PC-9 (cell line): ENCODE measurements at regions not wholly inside any gene's neighbourhood (a gene's known extent, or its start where the extent isn't known, plus 50 kb on each side); places are given as distances from the start of the nearest gene placed in this dataset.
A peak's percentile ranks its signal among the peaks of the same experiment; 100 is the strongest.

ENCODE experiments used
- BruUV-seq: library from RNA; stranded (reverse); fragments of 400-500 nt; replicated peaks from 2 replicates; lab custom pipeline; 2021; lab: Mats Ljungman, UMichigan
- CTCF ChIA-PET: fragments of 300-600 bp; sonication (Branson Sonifier 250); formaldehyde crosslinking; loops from one replicate; lab custom pipeline; 2022; ENCODE audit warnings: antibody characterized with exemption; lab: Charles Lee
- POLR2A ChIA-PET: fragments of 300-600 bp; sonication (Branson Sonifier 250); formaldehyde crosslinking; loops from one replicate; lab custom pipeline; 2022; ENCODE audit warnings: antibody characterized with exemption; ENCODE audit not compliant: unreplicated experiment; lab: Charles Lee
- DNase-seq, 2 experiments: peaks; one replicate each; pipeline versions ENCODE4 v3.0.0 to v3.0.0-alpha.2; 2015 to 2022; ENCODE audit warnings: mixed read lengths in 1 of 2
- H2AFZ ChIP-seq: fragments of 200-600 bp; sonication (generic); 2 replicates; pipeline ENCODE4 v1.8.1; 2017; ENCODE audit warnings: antibody characterized with exemption
- H3F3A ChIP-seq: fragments of 200-600 bp; sonication (generic); 2 replicates; pipeline ENCODE4 v1.8.1; 2017; ENCODE audit warnings: antibody characterized with exemption, mild to moderate bottlenecking, low read depth; ENCODE audit not compliant: insufficient read depth
- H3K27ac ChIP-seq: fragments of 200-600 bp; sonication (generic); 2 replicates; pipeline ENCODE4 v1.6.1; 2016; ENCODE audit warnings: mixed run types
- H3K27me3 ChIP-seq: fragments of 200-600 bp; sonication (generic); 2 replicates; pipeline ENCODE4 v1.6.1; 2016; ENCODE audit warnings: low read depth, mixed run types; ENCODE audit not compliant: insufficient read depth
- H3K36me3 ChIP-seq: fragments of 200-600 bp; sonication (generic); 2 replicates; pipeline ENCODE4 v1.6.1; 2016; ENCODE audit warnings: low read depth, mixed run types
- H3K4me1 ChIP-seq: fragments of 200-600 bp; sonication (generic); replicated peaks from 2 replicates; pipeline ENCODE4 v1.6.1; 2016; ENCODE audit warnings: mixed run types; ENCODE audit not compliant: insufficient read depth
- H3K4me2 ChIP-seq: fragments of 200-600 bp; sonication (generic); 2 replicates; pipeline ENCODE4 v1.6.1; 2017; ENCODE audit warnings: mixed run types
- H3K4me3 ChIP-seq: fragments of 200-600 bp; sonication (generic); 2 replicates; pipeline ENCODE4 v1.6.1; 2016; ENCODE audit warnings: mixed run types
- H3K79me2 ChIP-seq: fragments of 200-600 bp; sonication (generic); 2 replicates; pipeline ENCODE4 v1.6.1; 2017; ENCODE audit warnings: low read depth, mixed run types
- H3K9me2 ChIP-seq: fragments of 200-600 bp; sonication (generic); 2 replicates; pipeline ENCODE4 v1.8.1; 2017; ENCODE audit warnings: mild to moderate bottlenecking; ENCODE audit not compliant: insufficient read depth
- H3K9me3 ChIP-seq: fragments of 200-600 bp; sonication (generic); 2 replicates; pipeline ENCODE4 v1.8.1; 2016; ENCODE audit warnings: low read depth; ENCODE audit not compliant: insufficient read depth
- H4K20me1 ChIP-seq: fragments of 200-600 bp; sonication (generic); 2 replicates; pipeline ENCODE4 v1.8.1; 2017; ENCODE audit not compliant: insufficient read depth
- EZH2 ChIP-seq: fragments of 200-600 bp; sonication (generic); IDR thresholded peaks from 2 replicates; pipeline ENCODE4 v1.8.0; 2017; ENCODE audit warnings: antibody characterized with exemption, low read depth
- intact Hi-C: fragments of 100-400 bp; cut with micrococcal nuclease; formaldehyde crosslinking; loops from one replicate; pipeline ENCODE4 v1.10.0; 2022; ENCODE audit not compliant: unreplicated experiment
- TF ChIP-seq, protein P1 (sequence below): fragments of 200-600 bp; sonication (generic); conservative IDR thresholded peaks from 2 replicates; pipeline ENCODE4 v1.6.1; 2017; ENCODE audit warnings: mixed run types, antibody characterized with exemption, mild to moderate bottlenecking, moderate library complexity

DNA sequence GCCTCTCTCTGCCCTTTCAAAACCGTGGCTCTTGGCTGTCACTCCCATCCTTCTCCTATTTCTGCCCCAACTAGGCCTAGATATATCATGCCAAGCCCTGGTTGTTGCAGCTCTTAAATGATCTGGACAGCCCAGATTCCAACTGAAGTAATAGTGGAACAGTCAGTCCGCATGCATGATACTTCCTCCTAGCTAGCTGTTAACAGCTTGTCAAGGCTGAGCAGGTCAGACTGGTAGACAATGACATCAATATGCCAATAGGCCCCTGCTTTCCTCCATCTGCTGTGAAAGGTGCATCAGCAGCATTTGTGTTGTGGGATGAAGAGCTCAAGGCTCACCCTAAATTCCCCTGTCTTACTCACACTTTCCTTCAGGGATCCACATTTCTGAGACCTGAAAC lies 527.7 kb upstream of the TGFBR2 start:
- Histone ChIP-seq H3K27ac (no peak overlapping the region), H3K4me3 (no peak overlapping the region), H3K36me3 (no peaks in the 10 kb centered on the region), H3F3A (no peaks in the 10 kb centered on the region), H3K4me1 (0 out of 2 replicates have a peak, but pooled peaks cover under 1% of the 10 kb centered on the region), H3K4me2 (no peak overlapping the region), H3K9me2 (no peaks in the 10 kb centered on the region), H3K27me3 (no peaks in the 10 kb centered on the region), H2AFZ (no peak overlapping the region), H3K9me3 (no peaks in the 10 kb centered on the region), H4K20me1 (no peaks in the 10 kb centered on the region), H3K79me2 (no peaks in the 10 kb centered on the region)
- TF ChIP-seq, protein P1, sequence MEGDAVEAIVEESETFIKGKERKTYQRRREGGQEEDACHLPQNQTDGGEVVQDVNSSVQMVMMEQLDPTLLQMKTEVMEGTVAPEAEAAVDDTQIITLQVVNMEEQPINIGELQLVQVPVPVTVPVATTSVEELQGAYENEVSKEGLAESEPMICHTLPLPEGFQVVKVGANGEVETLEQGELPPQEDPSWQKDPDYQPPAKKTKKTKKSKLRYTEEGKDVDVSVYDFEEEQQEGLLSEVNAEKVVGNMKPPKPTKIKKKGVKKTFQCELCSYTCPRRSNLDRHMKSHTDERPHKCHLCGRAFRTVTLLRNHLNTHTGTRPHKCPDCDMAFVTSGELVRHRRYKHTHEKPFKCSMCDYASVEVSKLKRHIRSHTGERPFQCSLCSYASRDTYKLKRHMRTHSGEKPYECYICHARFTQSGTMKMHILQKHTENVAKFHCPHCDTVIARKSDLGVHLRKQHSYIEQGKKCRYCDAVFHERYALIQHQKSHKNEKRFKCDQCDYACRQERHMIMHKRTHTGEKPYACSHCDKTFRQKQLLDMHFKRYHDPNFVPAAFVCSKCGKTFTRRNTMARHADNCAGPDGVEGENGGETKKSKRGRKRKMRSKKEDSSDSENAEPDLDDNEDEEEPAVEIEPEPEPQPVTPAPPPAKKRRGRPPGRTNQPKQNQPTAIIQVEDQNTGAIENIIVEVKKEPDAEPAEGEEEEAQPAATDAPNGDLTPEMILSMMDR: no peak
- no peak for TF ChIP-seq EZH2
- intact Hi-C loops: no loop called here
- no TSS peak for BruUV-seq
- CTCF ChIA-PET: interaction anchor here (0.5 kb wide), 1 partner anchor 1127 kb away, joined by 3 read pairs; no protein-coding TSS in a partner anchor
- DNase-seq: peak in 1 of 2 experiments; percentile 35
- POLR2A ChIA-PET: no interaction called here

DNA sequence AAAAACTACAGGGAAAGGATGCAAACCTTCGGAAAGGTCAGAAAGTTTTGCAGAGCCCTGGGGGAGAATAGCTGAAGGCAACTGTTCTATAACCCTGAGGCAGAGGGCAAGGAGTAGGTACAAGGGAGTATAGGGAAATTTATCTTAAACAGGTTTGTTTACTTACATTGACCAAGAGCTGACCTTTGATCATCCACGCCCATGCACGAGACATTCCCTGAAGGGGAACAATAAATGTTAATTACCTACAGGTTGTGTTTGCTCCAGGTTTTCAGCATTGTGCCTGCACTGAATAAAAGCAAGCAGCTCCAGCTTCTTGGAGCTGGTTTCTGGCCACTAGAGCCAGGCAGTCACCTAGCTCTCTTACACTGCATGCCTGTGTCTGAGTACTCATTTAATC lies 524.5 kb upstream of the TGFBR2 start:
- Histone ChIP-seq H3K4me3 (no peak overlapping the region), H3K27ac (no peak overlapping the region), H4K20me1 (no peaks in the 10 kb centered on the region), H3K36me3 (no peaks in the 10 kb centered on the region), H3F3A (no peaks in the 10 kb centered on the region), H2AFZ (no peak overlapping the region), H3K79me2 (no peaks in the 10 kb centered on the region), H3K9me2 (no peaks in the 10 kb centered on the region), H3K27me3 (no peaks in the 10 kb centered on the region), H3K4me1 (no peaks in the 10 kb centered on the region), H3K4me2 (no peak overlapping the region), H3K9me3 (no peaks in the 10 kb centered on the region)
- DNase-seq: peak; percentile 20 to 45
- TF ChIP-seq, protein P1: no peak
- TF ChIP-seq EZH2: no peak
- ChIA-PET POLR2A (no interaction called here), CTCF (interaction anchor here (0.6 kb wide), 1 partner anchor 254 kb away, joined by 4 read pairs; no protein-coding TSS in a partner anchor)
- intact Hi-C loops: no loop called here
- no TSS peak for BruUV-seq

DNA sequence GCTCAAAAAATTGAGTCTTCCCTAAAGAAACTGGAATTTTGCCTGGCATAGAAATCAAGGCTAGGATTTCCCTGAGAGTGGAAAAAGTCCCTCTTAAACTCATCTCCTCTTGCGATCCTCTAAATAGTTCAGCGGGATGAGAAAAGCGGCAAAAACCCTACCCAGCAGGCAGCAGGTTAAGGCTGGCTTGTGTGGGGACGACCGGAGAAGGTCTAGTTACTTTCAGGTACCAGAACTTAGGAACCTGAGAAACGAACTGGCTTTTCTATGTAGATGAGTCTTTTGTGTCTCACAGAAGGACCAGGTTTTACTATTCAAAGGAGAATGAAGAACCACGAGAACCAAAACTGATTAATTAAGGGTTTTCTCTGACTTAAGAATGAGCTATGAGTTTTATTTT lies 523.7 kb upstream of the TGFBR2 start:
- H2AFZ ChIP-seq: no peak overlapping the region
- CTCF ChIA-PET: no interaction called here
- intact Hi-C loops: no loop called here

More for the DNA sequence above, 523.7 kb upstream of the TGFBR2 start:
- Histone ChIP-seq H3K79me2 (no peaks in the 10 kb centered on the region), H3K27ac (no peak overlapping the region), H3K27me3 (no peaks in the 10 kb centered on the region), H3K36me3 (no peaks in the 10 kb centered on the region), H4K20me1 (no peaks in the 10 kb centered on the region), H3F3A (no peaks in the 10 kb centered on the region), H3K4me1 (no peaks in the 10 kb centered on the region), H3K4me3 (no peak overlapping the region), H3K9me2 (no peaks in the 10 kb centered on the region), H3K9me3 (no peaks in the 10 kb centered on the region), H3K4me2 (no peak overlapping the region)
- no peak for DNase-seq
- POLR2A ChIA-PET: no interaction called here
- no TSS peak for BruUV-seq
- TF ChIP-seq, protein P1: no peak
- no peak for TF ChIP-seq EZH2
